ENCODE measurements at regions not wholly inside any gene's neighbourhood (a gene's known extent, or its start where the extent isn't known, plus 50 kb on each side); places are given as distances from the start of the nearest gene placed in this dataset.

- TF ChIP-seq, protein P1, sequence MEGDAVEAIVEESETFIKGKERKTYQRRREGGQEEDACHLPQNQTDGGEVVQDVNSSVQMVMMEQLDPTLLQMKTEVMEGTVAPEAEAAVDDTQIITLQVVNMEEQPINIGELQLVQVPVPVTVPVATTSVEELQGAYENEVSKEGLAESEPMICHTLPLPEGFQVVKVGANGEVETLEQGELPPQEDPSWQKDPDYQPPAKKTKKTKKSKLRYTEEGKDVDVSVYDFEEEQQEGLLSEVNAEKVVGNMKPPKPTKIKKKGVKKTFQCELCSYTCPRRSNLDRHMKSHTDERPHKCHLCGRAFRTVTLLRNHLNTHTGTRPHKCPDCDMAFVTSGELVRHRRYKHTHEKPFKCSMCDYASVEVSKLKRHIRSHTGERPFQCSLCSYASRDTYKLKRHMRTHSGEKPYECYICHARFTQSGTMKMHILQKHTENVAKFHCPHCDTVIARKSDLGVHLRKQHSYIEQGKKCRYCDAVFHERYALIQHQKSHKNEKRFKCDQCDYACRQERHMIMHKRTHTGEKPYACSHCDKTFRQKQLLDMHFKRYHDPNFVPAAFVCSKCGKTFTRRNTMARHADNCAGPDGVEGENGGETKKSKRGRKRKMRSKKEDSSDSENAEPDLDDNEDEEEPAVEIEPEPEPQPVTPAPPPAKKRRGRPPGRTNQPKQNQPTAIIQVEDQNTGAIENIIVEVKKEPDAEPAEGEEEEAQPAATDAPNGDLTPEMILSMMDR (conservative IDR thresholded peaks at IDR 0.05), result no peak
- Mint-ChIP-seq H3K36me3 (ENCODE audit: low read depth) (no peaks in the 10 kb centered on the region), H3K4me3 (no peak overlapping the region), H3K27ac (ENCODE audit: unreplicated experiment) (no peak overlapping the region), H3K9me3 (peaks cover 3% of the 10 kb centered on the region), H3K27me3 (ENCODE audit: low read depth) (no peaks in the 10 kb centered on the region), H3K4me1 (no peaks in the 10 kb centered on the region)
- DNase-seq (ENCODE audit: low read depth, low spot score), result no peak
These were observed 52.8 kb upstream of the VWDE start for GRCh38 chr7:12456506-12456905.

GRCh38 chr7:12458520-12459131 lies 55.0 kb upstream of the VWDE start:
- H3K36me3 Mint-ChIP-seq (ENCODE audit: low read depth), result no peaks in the 10 kb centered on the region
- H3K4me3 Mint-ChIP-seq, result no peak overlapping the region
- no peak for DNase-seq (ENCODE audit: low read depth, low spot score)
- no peaks in the 10 kb centered on the region for H3K4me1 Mint-ChIP-seq
- TF ChIP-seq, protein P1 (conservative IDR thresholded peaks at IDR 0.05), result peak; percentile 81
- H3K27me3 Mint-ChIP-seq (ENCODE audit: low read depth), result no peaks in the 10 kb centered on the region
- peaks cover 3% of the 10 kb centered on the region for H3K9me3 Mint-ChIP-seq
- H3K27ac Mint-ChIP-seq (ENCODE audit: unreplicated experiment), result no peak overlapping the region

GRCh38 chr7:12467837-12468236 lies 64.2 kb upstream of the VWDE start:
- Mint-ChIP-seq H3K27ac (ENCODE audit: unreplicated experiment) (no peak overlapping the region), H3K9me3 (no peaks in the 10 kb centered on the region), H3K4me3 (no peak overlapping the region), H3K36me3 (ENCODE audit: low read depth) (no peaks in the 10 kb centered on the region), H3K27me3 (ENCODE audit: low read depth) (no peaks in the 10 kb centered on the region), H3K4me1 (no peaks in the 10 kb centered on the region)
- TF ChIP-seq, protein P1 (conservative IDR thresholded peaks at IDR 0.05), result no peak
- DNase-seq (ENCODE audit: low read depth, low spot score), result no peak

- Mint-ChIP-seq H3K27ac (ENCODE audit: unreplicated experiment) (no peak overlapping the region), H3K9me3 (no peaks in the 10 kb centered on the region), H3K27me3 (ENCODE audit: low read depth) (no peaks in the 10 kb centered on the region), H3K4me3 (no peak overlapping the region), H3K4me1 (peaks cover under 1% of the 10 kb centered on the region), H3K36me3 (ENCODE audit: low read depth) (no peaks in the 10 kb centered on the region)
- TF ChIP-seq, protein P1 (conservative IDR thresholded peaks at IDR 0.05), result no peak
- DNase-seq (ENCODE audit: low read depth, low spot score), result no peak
These were observed 65.9 kb upstream of the VWDE start for GRCh38 chr7:12469568-12469967.

DNA sequence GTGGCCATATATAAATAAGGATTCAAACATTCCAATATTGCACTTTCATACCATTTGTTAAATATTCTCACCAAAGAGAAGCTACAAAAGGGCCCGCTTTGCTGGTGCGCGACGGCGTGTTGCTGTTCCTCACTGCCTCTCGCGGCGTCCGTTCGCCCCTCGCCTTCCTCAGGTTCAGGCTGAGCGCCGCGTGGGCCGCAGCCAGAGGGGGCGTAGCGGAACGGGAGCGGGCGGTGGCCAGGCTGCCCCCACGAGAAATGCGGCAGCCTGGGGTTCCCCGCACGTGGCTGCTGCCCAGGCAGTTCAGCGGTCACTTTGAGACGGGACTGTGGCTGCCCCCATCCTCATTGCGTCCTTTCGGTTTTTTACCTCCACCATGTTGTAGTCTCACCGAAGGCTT lies 67.3 kb upstream of the VWDE start:
- TF ChIP-seq, protein P1 (conservative IDR thresholded peaks at IDR 0.05), result no peak
- no peaks in the 10 kb centered on the region for H3K36me3 Mint-ChIP-seq (ENCODE audit: low read depth)
- no peak for DNase-seq (ENCODE audit: low read depth, low spot score)
- H3K4me1 Mint-ChIP-seq, result peaks cover 12% of the 10 kb centered on the region
- H3K27me3 Mint-ChIP-seq (ENCODE audit: low read depth), result no peaks in the 10 kb centered on the region
- H3K9me3 Mint-ChIP-seq, result no peaks in the 10 kb centered on the region
- H3K4me3 Mint-ChIP-seq, result no peak overlapping the region
- no peak overlapping the region for H3K27ac Mint-ChIP-seq (ENCODE audit: unreplicated experiment)
